WTC11 (cell line): ENCODE measurements at regions not wholly inside any gene's neighbourhood (a gene's known extent, or its start where the extent isn't known, plus 50 kb on each side); places are given as distances from the start of the nearest gene placed in this dataset.

ENCODE experiments used
- CTCF ChIP-seq: fragments of 200-600 bp; IDR thresholded peaks from 2 replicates; pipeline ENCODE4 v1.8.0; 2022; ENCODE audit warnings: antibody characterized with exemption
- KAT7 ChIP-seq: sonication (generic); formaldehyde crosslinking; IDR thresholded peaks from 2 replicates; pipeline ENCODE4 v1.8.1; 2023; ENCODE audit warnings: missing genetic modification reagents, mild to moderate bottlenecking, borderline replicate concordance
- MAX ChIP-seq: sonication (generic); formaldehyde crosslinking; IDR thresholded peaks from 2 replicates; pipeline ENCODE4 v1.8.0; 2022; ENCODE audit warnings: mild to moderate bottlenecking, missing genetic modification reagents
- NFYB ChIP-seq: sonication (generic); formaldehyde crosslinking; conservative IDR thresholded peaks from 2 replicates; pipeline ENCODE4 v1.8.0; 2022; ENCODE audit warnings: low read depth, missing genetic modification reagents
- USF2 ChIP-seq: sonication (generic); formaldehyde crosslinking; IDR thresholded peaks from 2 replicates; pipeline ENCODE4 v1.8.1; 2023; ENCODE audit warnings: mild to moderate bottlenecking, missing genetic modification reagents, moderate library complexity
- ZNF532 ChIP-seq: fragments of 250-450 bp; sonication (Bioruptor Pico); IDR thresholded peaks from 2 replicates; pipeline ENCODE4 v1.9.0; 2021; ENCODE audit warnings: mild to moderate bottlenecking, borderline replicate concordance

- TF ChIP-seq CTCF (no peak), KAT7 (no peak), ZNF532 (CRISPR knock-in tag) (no peak), USF2 (CRISPR knock-in tag) (no peak), MAX (CRISPR knock-in tag) (no peak), NFYB (CRISPR knock-in tag) (no peak)
Measured at GRCh38 chr1:22341791-22342605, 109.7 kb upstream of the ZBTB40 start.
